GM06990 (cell line): ENCODE measurements at regions not wholly inside any gene's neighbourhood (a gene's known extent, or its start where the extent isn't known, plus 50 kb on each side); places are given as distances from the start of the nearest gene placed in this dataset.

Experiments used
- DNase-seq: peaks from one replicate; pipeline ENCODE4 v3.0.0-alpha.2; 2011; ENCODE audit not compliant: insufficient read length; ENCODE audit errors: extremely low read depth
- H3K27me3 ChIP-seq: replicated peaks from 2 replicates; pipeline ENCODE4 v1.6.0; 2011; ENCODE audit warnings: low read length; ENCODE audit not compliant: control insufficient read depth, insufficient read depth
- H3K36me3 ChIP-seq: 2 replicates; pipeline ENCODE4 v1.5.1; 2011; ENCODE audit warnings: low read length; ENCODE audit not compliant: control insufficient read depth, insufficient read depth
- H3K4me3 ChIP-seq: replicated peaks from 2 replicates; pipeline ENCODE4 v1.5.1; 2011; ENCODE audit warnings: low read depth, mild to moderate bottlenecking, control low read depth, low read length
- TF ChIP-seq, protein P1 (sequence below): IDR thresholded peaks from 2 replicates; pipeline ENCODE4 v1.5.1; 2011; ENCODE audit warnings: low read length, control low read depth, mild to moderate bottlenecking, inconsistent platforms; ENCODE audit not compliant: insufficient read depth, poor library complexity, severe bottlenecking

DNA sequence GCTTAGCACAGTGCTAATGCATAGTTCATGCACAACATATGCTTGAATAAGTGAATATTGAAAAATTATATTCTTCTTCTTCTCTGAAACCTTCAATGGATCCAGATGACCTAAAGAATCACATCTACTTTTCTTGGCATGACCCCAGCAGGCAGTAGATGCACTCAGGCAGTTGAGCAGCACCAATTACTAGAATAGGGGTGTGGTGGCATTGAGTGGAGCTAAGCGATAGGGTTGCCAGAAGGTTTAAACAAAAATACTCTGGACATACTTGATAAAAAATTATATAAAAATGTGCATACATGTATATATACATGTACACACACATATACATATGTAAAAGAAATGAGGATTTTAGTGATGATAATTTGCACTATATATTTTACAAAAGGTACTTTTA, 81.8 kb downstream of the NFKBIZ start:
- TF ChIP-seq, protein P1, sequence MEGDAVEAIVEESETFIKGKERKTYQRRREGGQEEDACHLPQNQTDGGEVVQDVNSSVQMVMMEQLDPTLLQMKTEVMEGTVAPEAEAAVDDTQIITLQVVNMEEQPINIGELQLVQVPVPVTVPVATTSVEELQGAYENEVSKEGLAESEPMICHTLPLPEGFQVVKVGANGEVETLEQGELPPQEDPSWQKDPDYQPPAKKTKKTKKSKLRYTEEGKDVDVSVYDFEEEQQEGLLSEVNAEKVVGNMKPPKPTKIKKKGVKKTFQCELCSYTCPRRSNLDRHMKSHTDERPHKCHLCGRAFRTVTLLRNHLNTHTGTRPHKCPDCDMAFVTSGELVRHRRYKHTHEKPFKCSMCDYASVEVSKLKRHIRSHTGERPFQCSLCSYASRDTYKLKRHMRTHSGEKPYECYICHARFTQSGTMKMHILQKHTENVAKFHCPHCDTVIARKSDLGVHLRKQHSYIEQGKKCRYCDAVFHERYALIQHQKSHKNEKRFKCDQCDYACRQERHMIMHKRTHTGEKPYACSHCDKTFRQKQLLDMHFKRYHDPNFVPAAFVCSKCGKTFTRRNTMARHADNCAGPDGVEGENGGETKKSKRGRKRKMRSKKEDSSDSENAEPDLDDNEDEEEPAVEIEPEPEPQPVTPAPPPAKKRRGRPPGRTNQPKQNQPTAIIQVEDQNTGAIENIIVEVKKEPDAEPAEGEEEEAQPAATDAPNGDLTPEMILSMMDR = no peak
- H3K4me3 ChIP-seq = no peak overlapping the region
- no peaks in the 10 kb centered on the region for H3K27me3 ChIP-seq
- no peaks in the 10 kb centered on the region for H3K36me3 ChIP-seq
- no peak for DNase-seq

DNA sequence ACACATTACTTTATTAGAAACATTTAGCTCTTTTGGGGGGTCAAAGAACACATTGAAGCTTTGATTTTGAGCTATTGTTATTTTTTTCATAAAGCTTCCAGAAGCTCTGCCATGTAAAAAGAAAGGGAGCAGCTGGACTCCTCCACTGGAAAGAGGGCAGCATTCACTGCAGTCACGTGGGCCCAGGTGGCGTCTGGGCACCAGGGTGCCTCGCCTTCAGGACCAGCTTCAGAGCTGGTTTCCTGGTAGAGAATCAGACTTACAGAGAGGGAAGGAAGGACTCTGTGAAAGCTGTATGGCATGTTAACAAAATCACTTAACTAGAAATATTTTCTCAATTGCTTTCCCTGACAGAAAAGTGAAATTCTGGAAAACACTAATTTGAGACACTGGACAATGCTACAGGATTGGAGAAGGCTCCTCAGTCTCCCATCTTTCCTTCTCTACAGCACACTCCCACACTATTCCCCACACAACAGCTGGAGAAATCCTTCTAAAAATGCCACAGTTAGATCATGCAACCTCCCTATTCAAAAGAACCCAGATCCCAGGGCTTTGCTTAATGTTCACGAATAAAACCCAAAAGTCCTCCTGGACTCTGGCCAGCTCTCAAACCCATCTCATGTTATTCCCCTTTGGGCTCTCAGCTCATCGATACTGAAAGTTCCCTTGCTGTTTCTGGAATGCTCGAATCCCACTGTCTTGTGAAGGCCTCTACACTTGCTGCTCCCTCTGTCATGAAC, 83.2 kb downstream of the NFKBIZ start:
- TF ChIP-seq, protein P1 = no peak
- Histone ChIP-seq H3K36me3 (no peaks in the 10 kb centered on the region), H3K4me3 (no peak overlapping the region), H3K27me3 (no peaks in the 10 kb centered on the region)
- DNase-seq = no peak

DNA sequence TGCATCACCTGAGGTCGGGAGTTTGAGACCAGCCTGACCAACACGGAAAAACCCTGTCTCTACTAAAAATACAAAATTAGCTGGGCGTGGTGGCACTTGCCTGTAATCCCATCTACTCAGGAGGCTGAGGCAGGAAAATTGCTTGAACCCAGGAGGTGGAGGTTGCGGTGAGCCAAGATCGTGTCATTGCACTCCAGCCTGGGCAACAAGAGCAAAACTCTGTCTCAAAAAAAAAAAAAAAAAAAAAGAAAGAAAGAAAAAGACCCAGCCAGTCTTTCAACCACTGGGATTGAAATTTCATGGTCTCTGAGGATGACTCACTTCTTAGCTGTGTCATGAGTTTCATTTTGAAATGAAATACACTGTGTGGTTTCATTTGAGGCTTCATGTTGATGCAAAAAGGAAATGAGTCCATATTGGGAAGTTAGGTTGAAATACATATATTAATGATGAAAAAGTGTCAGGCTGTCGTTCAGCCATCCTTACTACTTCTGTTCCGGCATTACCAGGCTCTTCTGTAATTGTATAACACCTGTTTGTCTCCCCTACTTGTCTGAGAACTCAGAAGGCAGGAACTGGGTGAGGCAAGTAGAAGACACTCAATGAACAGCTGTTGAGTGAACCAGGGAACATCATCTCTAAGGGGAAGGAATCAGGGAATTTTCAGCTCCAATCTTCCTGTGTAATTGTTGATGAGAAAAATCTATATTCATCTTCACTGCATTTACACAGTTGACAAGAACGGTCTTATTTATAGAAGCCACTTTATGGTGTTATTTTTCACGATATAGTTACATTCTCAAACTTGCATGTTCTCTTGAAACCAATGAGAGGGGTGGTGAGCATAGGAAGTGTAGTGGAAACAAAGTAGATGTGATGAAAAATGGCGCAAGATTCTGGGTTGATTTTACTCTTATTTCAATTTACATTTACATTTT, 87.4 kb downstream of the NFKBIZ start:
- TF ChIP-seq, protein P1 = no peak
- DNase-seq = peak; percentile 80
- no peaks in the 10 kb centered on the region for H3K36me3 ChIP-seq
- H3K4me3 ChIP-seq = no peak overlapping the region
- no peaks in the 10 kb centered on the region for H3K27me3 ChIP-seq

DNA sequence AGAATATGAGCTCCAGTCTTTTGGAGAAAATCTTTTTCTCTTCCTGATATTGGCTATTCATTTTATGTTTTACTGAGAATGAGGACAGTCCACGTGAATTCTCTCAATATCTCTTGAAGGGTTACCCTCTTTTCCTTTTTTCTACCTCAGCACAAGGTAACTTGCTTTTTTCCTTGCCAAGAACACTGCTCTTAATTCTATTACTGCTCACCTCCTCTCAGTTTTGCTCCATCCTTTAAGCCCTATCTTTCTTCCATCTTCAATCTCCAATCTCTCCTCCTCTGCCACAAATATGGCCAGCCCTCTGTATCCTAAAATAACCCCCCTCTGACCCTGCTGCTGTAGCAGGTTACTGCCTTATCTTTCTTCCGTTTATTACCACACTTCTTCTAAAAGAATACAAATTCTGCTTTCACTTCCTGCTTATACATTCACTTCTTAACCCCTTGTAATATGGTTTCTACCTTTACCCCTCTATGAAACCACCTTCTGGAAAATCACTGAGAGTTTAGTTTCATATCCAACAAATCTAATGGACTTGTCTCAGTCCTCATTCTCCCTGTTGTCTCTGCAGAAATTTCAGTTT, 89.0 kb downstream of the NFKBIZ start:
- TF ChIP-seq, protein P1 = no peak
- no peak for DNase-seq
- Histone ChIP-seq H3K27me3 (no peaks in the 10 kb centered on the region), H3K4me3 (no peak overlapping the region), H3K36me3 (no peaks in the 10 kb centered on the region)

DNA sequence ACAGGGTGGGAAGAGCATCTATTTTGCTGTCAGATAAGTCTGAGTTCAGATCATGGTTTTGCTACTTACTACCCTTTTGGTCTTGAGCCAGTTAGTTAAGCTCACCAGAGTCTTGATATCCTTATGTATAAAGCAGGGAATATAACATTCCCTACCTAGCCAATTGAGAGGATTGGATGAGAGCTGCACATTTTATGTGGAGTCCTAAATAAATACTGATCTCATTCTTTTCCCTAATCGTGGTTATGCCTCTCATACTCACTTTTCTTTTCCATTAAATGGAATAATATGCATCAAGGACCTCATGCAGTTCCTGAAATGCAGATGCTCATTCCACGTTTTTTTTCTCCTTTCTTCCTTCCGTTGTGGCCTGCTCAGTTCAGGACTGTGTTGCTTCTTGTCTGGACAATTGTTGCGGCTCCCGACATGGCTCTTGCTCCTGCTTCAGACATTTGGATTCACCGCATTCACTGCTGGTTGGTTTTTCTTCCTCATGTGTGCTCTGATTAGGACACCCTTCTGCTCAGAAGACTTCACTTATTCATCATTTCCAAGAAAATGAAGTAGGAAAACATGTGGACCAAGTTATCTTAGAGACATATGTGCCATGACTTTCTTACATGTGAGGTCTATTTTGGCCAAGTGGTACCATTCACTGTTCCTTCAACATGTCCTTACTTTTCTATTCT, 90.2 kb downstream of the NFKBIZ start:
- H3K36me3 ChIP-seq = no peaks in the 10 kb centered on the region
- H3K4me3 ChIP-seq = no peak overlapping the region
- H3K27me3 ChIP-seq = no peaks in the 10 kb centered on the region
- TF ChIP-seq, protein P1 = no peak
- DNase-seq = no peak
